DMS 273 (cell line): ENCODE measurements at regions not wholly inside any gene's neighbourhood (a gene's known extent, or its start where the extent isn't known, plus 50 kb on each side); places are given as distances from the start of the nearest gene placed in this dataset.
A peak's percentile ranks its signal among the peaks of the same experiment; 100 is the strongest.
"Not testable (repeated sequence)": the region's sequence is repeated elsewhere in the genome, so short reads cannot be mapped to it uniquely, and the experiment has no call there.

Experiments used
- DNase-seq: peaks from one replicate; lab custom pipeline; 2025; ENCODE audit not compliant: unreplicated experiment; lab: John Stamatoyannopoulos, UW

DNA sequence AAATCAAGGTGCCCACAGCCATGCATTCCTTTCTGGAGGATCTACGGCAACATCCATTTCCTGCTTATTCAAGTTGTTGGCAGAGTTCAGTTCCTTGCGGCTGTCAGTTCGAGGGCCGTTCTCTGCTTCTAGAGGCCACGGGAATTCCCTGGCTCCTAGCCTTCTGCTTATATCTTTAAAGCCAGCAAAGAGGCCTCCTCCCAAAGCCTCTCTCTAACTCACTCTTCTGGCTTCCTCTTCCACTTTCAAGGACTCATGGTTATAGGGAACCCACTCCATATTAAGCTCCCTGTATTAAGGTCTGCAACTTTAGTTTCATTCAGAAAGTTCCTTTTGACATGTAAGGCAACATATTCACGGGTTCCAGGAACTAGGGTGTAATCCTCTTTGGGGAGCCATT, 150.1 kb upstream of the RMP24 start:
- DNase-seq = no peak

DNA sequence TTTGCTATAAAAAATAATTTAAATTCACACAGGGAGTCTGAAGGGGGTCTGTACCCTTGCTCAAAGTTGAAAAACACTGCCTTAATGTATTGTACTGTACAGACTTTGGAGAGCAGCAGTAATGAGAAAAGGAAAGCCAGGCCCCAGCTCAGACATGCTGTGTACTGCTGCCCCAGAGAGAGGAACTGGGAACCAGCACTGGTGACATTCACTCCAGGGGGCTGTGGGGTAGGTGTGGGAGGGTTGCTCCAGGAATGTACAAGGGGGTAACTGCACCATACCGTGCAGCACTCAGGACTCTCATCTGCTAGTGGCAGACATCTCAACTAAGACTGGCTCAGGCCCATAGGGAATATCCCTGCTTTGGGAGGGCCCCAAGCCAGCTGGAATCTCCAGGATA, 146.0 kb upstream of the RMP24 start:
- DNase-seq = no peak

DNA sequence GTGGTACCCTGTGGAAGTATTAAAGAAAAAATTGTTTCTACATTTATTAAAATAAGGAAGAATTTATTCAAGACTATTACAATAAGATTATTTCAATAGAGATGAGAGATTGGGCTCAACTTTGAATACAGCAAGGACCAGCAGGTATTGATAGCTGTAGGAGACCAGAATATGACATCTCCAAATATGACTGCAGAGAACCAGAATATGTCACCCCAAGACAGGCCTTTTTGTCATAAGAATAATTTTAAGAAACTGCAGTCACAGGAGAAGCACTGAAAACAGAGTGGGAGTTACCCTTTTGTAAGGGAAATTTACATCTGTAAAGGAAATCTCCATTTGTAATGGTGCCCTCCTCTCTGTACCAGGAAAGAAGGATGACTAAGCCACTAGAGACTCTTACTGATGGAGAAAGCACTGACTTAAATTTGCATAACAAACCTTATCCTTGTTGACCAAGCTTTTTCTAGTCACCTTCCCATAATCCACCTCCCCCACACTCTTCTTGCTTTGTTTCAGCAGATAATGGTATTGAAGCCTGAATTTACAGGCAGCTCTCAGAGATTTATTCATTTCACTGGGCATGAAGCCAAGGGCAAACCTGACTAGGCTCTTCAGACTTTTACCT, 145.1 kb upstream of the RMP24 start:
- no peak for DNase-seq

DNA sequence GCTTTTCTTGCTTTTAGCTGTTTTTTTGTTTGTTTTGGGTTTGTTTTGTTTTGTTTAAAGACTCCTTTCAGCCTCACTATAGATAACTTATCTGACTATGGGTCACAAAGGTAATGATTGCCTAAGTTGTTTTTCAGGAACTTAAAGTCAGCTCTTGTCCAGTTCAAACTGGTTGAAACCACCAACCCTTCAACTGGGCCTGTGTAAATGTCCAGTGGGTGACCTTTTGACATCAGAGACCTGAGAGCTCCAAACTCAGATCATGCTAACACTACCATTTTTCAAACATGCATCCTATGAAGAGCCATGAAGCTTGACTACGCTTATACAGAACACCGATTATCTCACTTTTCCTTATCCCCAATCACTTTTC, 144.6 kb upstream of the RMP24 start:
- no peak for DNase-seq

DNA sequence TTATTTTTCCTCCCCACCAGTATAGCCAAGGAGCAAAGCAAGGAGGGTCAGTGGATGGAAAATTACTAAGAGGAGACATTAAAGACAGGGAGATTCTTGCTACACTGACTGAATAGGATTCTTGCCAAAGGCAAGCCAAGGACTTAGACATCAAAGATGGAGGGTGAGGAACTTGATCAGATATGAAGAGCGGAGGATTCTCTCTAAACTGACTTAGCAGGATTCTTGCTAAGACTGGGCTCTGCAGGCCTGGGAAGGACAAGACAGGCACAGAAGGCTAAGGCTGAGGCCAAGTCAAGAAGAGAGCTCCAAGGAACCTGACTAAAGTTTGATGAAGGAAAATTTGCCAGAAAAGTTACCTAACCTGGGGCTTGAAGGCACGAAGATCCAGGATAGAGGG, 143.9 kb upstream of the RMP24 start:
- DNase-seq = no peak

DNA sequence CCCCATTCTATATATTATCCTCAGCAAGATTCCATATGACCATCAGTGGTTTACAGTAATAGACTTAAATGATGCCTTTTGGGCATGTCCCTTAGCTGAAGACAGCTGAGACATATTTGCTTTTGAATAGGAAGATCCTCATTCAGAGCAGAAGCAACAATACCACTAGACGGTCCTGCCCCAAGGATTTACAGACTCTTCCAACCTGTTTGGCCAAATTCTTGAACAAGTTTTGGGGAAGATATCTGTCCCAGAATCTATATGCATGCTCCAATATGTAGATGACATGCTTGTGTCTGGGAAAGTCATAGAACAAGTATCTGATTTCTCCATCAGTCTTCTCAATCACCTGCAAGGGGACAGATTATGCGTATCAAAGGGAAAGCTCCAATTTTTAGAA, 137.1 kb upstream of the RMP24 start:
- DNase-seq = no peak

DNA sequence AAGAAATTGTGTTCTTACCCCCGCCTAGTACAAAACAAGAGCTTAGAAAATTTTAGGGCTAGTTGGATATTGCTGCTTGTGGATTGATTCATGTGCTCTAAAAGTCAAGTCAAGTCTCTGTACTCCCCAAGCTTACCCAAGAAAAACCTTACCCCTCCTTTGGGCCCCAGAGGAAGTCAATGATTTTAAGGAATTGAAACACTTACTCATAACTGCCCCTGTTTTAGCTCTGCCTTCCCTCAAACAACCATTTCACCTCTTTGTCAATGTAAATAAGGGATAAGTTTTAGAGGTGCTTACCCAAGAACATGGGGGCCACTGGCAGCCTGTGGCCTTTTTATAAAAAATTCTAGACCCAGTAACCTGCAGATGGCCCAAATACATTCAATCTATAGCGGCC, 136.6 kb upstream of the RMP24 start:
- DNase-seq = no peak

DNA sequence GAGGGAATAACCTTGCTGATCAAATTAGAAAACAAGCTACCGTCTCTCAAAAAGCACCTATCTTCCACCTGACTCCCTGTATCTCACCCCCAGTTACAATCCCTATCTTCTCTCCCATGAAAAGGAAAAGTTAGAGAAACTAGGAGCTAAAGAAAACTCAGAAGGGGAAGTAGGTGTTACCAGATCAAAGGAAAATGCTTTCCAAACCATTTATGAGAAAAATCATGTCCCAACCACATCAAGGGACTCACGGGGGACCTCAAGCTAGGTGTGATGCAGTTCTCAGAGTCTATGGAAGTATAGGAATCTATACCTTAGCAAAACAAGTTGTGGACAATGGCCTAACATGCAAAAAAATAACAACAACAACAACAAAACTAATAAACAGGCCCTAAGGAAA, 135.5 kb upstream of the RMP24 start:
- no peak for DNase-seq

DNA sequence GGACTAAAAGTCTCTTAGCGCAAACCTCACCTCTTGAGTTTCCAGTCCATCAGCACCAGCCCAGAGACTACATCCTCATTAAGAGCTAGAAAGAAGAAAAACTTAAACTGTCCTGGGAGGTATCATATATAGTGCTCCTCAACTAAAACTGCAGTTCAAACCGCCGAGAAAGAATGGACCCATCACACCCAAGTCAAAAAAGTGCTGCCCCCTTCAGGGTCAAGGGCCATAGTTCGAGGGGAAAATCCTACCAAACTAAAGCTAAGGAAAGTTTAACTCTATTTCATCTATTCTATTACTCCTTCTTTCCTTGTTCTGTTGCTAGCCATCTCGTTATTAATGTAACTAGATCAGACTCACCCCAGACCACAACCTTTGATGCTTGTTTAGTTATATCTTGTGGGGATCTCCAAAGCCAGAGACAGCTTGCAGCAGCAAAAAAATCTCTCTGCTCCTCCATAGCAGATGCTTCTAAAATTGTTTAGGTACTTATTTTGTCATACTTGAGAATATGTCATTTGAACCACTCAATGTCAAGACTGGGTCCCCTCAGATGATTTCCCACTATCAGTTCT, 134.5 kb upstream of the RMP24 start:
- no peak for DNase-seq

DNA sequence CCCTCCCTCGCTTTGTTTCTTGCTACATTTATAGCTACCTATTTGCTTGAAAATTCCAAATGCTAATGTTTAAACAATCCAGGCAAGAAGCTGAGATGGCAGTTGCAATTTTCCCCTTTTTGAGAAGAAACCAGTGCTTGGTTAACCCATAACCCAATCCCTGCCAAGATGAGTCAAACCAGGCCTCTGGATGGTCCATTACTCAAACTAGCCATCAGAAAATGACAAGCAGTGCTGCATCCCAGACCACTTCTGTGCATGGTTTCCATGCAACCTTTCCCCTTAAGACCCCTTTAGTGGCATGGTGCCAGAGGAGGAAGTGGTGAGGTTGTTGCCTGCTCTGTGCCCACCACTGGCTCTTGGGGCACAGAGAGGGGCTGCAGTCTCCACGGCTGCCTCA, 131.2 kb upstream of the RMP24 start:
- DNase-seq = no peak

DNA sequence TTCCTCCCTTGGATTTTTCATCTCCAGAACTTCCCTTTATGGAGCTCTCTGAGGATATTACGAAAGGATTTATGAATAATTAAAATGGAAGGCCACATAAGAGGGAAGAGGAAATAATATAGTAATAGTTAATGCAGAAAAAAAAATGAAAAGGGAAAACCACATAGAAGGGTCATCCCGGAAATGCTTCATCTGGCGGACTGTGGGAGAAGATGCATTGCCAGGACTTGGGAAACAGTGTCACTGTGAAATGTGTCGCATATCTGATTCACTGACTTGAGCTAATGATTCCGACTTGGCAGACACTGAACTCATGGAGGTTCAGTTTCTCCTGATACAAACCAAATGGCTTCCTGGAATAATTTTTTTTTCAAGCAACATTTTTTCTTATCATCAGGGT, 129.9 kb upstream of the RMP24 start:
- no peak for DNase-seq

DNA sequence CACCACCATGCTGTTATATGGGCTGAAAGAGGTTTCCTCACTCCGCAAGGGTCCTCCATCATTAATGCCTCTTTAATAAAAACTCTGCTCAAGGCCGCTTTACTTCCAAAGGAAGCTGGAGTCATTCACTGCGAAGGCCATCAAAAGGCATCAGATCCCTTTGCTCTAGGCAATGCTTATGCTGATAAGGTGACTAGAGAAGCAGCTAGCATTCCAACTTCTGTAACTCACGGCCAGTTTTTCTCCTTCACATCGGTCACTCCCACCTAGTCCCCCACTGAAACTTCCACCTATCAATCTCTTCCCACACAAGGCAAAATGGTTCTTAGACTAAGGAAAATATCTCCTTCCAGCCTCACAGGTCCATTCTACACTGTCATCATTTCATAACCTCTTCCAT, 124.2 kb upstream of the RMP24 start:
- DNase-seq = not testable (repeated sequence)

DNA sequence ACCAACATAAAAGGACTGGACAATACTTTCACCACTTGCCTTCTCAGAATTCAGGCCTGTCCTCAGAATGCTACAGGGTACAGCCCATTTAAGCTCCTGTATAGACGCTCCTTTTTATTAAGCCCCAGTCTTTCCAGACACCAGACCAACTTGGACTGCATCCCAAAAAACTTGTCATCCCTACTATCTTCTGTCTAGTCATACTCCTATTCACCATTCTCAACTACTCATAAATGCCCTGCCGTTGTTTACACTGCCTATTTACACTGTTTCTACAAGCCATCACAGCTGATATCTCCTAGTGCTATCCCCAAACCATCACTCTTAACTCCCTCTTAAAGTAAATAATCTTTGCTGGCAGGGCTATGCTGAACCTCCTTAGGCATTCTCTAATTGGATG, 123.2 kb upstream of the RMP24 start:
- not testable (repeated sequence) for DNase-seq

DNA sequence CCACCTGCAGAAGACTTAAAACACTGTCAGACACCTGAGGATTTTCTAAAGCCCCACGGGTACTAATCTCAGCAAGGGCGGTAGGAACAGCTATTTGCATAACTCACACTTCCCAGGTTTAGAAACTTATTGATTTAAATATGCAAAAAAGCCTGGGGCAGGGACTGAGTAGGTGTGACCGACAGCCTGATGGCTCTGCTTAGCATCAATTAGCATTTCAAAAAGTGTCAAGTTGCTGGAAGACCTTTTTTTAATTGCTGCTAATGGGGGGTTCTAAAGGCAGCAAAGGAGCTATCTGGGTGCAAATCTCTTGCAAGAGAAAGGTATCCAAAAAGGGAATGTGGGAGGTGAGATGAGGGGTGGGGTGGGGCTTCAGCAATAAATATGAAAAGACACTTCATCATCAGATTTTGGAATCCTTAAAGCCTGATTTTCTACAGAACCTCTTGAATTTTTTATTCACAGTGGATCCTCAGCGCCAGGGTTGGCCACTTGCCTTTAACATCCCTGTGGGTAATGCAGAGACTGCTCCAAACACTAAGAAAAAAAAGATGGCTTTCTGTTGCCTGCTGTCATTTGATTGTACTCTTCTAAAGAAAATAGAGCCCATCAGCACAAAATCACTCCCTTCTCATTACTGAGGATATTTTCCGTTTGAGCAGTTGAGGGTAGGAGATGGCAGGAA, 121.1 kb upstream of the RMP24 start:
- no peak for DNase-seq

DNA sequence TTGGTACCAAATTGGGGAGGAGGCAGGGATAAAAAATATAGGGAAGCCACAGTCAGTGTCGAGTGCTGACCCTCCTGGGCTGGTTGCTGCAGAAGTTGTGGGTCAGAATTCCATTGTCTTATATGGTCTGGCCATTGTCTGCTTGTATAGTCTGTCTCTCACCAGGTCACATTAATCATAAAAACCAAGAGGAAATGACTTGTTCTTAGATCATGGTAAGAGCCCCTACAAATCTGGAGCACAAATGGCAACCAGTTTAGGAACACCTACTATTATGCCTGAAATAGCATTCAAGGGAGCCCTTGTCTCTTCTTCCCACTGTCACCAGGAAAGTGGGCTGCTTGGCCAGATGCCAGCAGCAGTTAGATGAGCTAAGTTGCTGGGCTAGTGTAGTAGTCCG, 119.7 kb upstream of the RMP24 start:
- DNase-seq = no peak

DNA sequence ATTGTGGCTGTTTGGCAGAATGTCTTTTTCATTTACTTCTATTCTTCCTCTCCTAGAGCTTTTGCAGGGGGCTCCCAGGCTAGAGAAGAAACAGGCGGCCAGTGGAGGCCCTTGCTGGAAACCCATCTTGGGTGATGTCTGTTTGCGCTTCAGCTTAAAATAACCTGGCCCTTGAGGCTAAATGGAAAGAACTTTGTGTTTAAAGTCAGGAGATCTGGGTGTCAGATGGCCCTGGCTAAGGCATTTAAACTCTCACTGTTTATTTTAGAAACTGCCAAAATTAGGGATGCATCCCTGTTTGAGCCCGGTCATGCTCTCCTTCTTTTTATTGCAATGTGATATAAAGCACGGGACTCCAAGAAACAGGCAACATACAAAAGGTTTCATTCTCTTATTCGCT, 118.4 kb upstream of the RMP24 start:
- no peak for DNase-seq

DNA sequence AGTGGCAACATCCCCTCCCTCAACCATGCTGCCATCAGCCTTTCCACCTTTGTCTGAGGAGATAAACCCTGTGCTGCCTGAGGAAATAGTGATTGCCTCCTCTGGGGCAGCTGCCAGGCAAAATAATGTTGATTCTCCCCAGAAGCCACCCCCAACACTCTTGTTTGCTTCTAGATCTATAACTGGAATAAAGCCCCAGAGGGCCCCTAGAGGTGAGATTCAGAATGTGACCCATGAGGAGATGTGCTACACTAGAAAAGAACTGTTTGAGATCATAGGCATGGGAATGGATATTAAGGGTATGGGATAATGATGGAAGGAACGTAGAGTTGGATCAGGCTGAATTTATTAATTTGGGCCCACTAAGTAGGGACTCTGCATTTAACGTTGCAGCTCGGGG, 116.3 kb upstream of the RMP24 start:
- DNase-seq = no peak

DNA sequence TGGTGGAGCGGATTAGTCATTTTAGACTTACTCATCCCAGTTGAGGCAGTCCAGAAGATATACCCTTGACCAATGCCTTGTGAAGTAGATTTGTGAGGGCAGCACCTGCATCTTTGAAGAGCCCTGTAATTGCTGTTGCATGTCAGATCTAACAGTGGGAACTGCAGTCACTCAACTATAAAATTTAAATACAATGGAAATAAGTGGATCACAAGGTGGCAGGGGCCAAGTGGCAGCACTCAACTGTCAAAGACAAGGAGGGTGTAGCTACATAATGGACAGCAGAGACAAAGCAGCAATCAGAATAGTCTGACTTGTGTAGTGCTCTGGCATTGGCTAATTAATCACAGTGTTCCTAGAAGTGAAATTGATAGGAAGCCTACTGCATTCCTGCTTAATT, 115.8 kb upstream of the RMP24 start:
- DNase-seq = not testable (repeated sequence)

DNA sequence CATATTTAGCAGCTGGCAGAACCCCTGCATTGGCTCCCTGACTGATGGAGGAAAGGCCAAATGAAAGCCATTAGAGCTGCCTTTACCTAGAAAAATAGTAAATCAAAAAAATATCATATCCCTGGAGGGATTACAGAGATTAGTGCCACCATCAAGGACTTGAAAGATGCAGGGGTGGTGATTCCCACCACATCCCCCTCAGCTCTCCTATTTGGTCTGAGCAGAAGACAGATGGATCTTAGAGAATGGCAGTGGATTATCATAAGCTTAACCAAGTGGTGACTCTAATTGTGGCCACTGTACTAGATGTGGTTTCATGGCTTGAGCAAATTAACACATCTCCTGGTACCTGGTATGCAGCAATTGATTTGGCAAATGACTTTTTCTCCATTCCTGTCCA, 114.9 kb upstream of the RMP24 start:
- DNase-seq = not testable (repeated sequence)

DNA sequence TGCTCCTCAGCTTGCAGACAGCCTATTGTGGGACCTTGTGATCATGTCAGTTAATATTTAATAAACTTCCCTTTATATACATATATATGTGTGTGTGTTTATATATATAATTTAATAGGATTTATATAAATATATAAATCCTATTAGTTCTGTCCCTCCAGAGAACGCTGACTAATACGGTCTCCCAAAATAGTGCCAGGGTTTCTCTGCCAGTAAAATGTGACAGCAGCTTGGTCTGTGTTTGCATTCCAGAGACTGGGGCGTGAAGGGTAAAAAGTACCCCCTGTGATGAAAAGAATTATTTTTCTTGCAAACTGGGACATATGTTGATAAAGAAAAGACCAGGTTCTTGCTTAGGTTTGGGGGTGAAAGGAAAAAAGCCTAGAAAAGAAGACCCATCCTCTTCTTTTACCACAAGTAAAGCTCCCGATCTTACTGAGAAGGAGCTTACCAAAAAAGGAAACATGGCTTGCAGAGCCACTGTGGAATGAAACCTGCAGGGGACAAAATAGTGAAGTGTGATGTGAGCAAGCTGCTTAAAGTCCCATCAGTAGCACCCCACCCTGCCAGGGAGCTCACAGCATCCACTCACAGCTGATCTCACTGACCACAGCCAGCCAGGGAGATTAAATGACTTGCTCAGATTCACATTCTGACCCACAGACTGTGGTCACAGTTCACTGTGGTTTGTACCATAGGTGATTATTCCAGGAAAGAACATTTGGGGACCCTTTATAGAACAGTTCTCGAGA, 110.9 kb upstream of the RMP24 start:
- DNase-seq = no peak

DNA sequence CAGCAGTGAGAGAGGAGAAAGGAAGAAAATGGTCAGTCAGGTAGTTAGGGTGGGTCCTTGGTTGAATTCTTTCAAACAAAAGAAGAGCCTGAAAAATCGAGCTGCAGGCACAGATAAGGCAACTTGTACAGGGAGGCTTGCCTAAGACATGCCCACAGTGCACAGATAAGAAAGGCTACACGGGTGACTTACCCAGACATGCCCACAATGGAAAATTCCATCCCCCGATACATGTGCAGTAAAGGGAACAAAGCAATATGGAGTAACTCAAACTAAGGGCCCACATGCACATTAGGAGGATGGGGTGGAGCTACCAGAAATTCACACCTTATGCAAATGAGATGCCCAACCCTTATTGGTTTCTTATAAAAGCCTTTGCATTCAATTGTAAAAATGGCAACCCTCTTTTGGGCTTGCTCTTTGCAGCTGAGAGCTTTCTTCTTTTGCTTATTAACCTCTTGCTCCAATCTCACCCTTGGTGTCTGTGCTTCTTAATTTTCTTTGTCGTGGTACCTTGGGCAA, 110.3 kb upstream of the RMP24 start:
- DNase-seq = no peak

DNA sequence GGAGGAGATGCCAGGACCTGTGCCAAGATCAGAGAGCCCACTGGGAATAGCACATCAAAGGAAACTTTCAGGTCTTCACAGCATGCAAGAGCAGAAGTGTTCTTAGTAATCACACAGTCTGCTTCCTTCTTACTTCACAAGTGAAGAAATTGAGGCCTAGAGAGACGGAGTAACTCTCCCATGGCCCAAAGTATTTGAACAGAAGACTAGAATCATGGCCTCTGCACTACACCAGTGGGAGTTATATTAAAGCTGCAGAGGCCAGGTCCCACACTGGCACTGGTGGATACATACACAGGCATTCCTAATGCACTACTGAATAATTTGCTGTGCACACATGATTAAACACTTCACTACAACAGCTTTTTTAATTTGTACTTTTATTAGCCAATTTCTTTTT, 107.6 kb upstream of the RMP24 start:
- DNase-seq = peak; percentile 23
